Natural killer cell (primary cell): ENCODE measurements at regions not wholly inside any gene's neighbourhood (a gene's known extent, or its start where the extent isn't known, plus 50 kb on each side); places are given as distances from the start of the nearest gene placed in this dataset.

Experiments
- ATAC-seq, 3 donors: fragments of 150-1000 bp in 2 of 3; fragments of 200-7000 bp in 1 of 3; cut with Tn5 transposase; 1 replicate in 1 of 3; 2 replicates in 2 of 3; pipeline ENCODE4 v1.10.0; 2021; ENCODE audit warnings: mild to moderate bottlenecking in 2 of 3, moderate library complexity in 2 of 3
- DNase-seq, 2 donors: peaks; one replicate each; pipeline versions ENCODE4 v3.0.0 to v3.0.0-alpha.2; 2013 to 2021; ENCODE audit warnings: mixed read lengths in 1 of 2
- H3K27ac ChIP-seq: one replicate; pipeline ENCODE4 v1.5.1; 2013; ENCODE audit warnings: mild to moderate bottlenecking, low read length
- H3K27me3 ChIP-seq: one replicate; pipeline ENCODE4 v1.6.1; 2013; ENCODE audit warnings: low read length; ENCODE audit not compliant: control insufficient read depth, insufficient read depth
- H3K36me3 ChIP-seq: one replicate; pipeline ENCODE4 v1.6.1; 2013; ENCODE audit warnings: low read length; ENCODE audit not compliant: control insufficient read depth, insufficient read depth
- H3K4me1 ChIP-seq: one replicate; pipeline ENCODE4 v1.6.1; 2013; ENCODE audit warnings: low read length; ENCODE audit not compliant: control insufficient read depth, insufficient read depth
- H3K4me3 ChIP-seq: one replicate; pipeline ENCODE4 v1.5.1; 2013; ENCODE audit warnings: low read length
- H3K9me3 ChIP-seq: one replicate; pipeline ENCODE4 v1.6.1; 2013; ENCODE audit warnings: low read length; ENCODE audit not compliant: control insufficient read depth, insufficient read depth
- H3K27ac Mint-ChIP-seq, 2 donors: one replicate each; pipeline ENCODE4 v1.8.0; 2022; ENCODE audit warnings: mild to moderate bottlenecking in 2 of 2, mixed read lengths in 2 of 2, moderate library complexity in 1 of 2
- H3K27me3 Mint-ChIP-seq, 2 donors: one replicate each; pipeline ENCODE4 v1.8.0; 2022; ENCODE audit warnings: low read depth in 2 of 2, mixed read lengths in 2 of 2
- H3K36me3 Mint-ChIP-seq: one replicate; pipeline ENCODE4 v1.8.0; 2022; ENCODE audit warnings: mixed read lengths
- H3K4me1 Mint-ChIP-seq, 2 donors: one replicate each; pipeline ENCODE4 v1.8.0; 2022; ENCODE audit warnings: mixed read lengths in 2 of 2
- H3K4me3 Mint-ChIP-seq: one replicate; pipeline ENCODE4 v1.8.0; 2022; ENCODE audit warnings: mild to moderate bottlenecking, moderate library complexity, mixed read lengths
- H3K9me3 Mint-ChIP-seq, 2 donors: one replicate each; pipeline ENCODE4 v1.8.0; 2022; ENCODE audit warnings: mixed read lengths in 2 of 2
- WGBS: methylation state at CpG from one replicate; pipeline ENCODE4 v1.1.7; 2013; ENCODE audit warnings: missing lambda C conversion rate; ENCODE audit not compliant: insufficient coverage; 5-methylcytosine and 5-hydroxymethylcytosine counted together
- intact Hi-C: fragments of 100-400 bp; cut with micrococcal nuclease; formaldehyde crosslinking; loops from one replicate; pipeline ENCODE4 v1.14.2; 2022
- TF ChIP-seq, protein P1 (sequence below): fragments of 200-600 bp; IDR thresholded peaks from one replicate; pipeline ENCODE4 v1.8.0; 2022; ENCODE audit warnings: antibody characterized with exemption

DNA sequence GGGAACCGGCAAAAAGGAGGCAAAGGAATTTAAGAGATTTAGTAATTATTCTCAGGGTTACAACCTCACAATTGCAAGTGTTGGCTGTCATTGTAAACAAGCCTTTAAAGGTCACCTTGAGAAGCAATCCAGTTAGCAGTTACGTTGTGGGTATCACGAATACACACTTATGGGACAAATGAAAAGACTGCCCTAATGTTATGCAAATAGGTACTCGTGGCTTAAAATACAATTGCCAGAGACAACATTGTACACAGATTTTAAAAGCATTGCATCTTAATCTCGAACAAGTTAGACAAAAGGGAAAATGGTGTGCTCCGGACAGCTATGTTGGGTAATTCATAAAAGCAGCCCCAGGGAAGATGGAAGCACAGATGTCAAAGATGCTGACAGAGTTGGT, 120.5 kb upstream of the ZC3H12A start:
- intact Hi-C loops, result no loop called here
- H3K27ac ChIP-seq, result no peak overlapping the region
- DNase-seq (no peak), ATAC-seq (no peak)
- H3K4me3 Mint-ChIP-seq, result no peak overlapping the region
- H3K9me3 ChIP-seq, result no peaks in the 10 kb centered on the region
- H3K27me3 ChIP-seq, result no peaks in the 10 kb centered on the region
- H3K4me1 Mint-ChIP-seq, result no peaks in the 10 kb centered on the region
- 67% methylated on average over 6 of the region's 6 CpGs for WGBS
- no peaks in the 10 kb centered on the region for H3K36me3 Mint-ChIP-seq
- no peaks in the 10 kb centered on the region for H3K4me1 ChIP-seq
- H3K36me3 ChIP-seq, result no peaks in the 10 kb centered on the region
- H3K4me3 ChIP-seq, result no peak overlapping the region
- no peak overlapping the region for H3K27ac Mint-ChIP-seq
- peaks cover 23 to 38% of the 10 kb centered on the region in 2 donors for H3K27me3 Mint-ChIP-seq
- TF ChIP-seq, protein P1, sequence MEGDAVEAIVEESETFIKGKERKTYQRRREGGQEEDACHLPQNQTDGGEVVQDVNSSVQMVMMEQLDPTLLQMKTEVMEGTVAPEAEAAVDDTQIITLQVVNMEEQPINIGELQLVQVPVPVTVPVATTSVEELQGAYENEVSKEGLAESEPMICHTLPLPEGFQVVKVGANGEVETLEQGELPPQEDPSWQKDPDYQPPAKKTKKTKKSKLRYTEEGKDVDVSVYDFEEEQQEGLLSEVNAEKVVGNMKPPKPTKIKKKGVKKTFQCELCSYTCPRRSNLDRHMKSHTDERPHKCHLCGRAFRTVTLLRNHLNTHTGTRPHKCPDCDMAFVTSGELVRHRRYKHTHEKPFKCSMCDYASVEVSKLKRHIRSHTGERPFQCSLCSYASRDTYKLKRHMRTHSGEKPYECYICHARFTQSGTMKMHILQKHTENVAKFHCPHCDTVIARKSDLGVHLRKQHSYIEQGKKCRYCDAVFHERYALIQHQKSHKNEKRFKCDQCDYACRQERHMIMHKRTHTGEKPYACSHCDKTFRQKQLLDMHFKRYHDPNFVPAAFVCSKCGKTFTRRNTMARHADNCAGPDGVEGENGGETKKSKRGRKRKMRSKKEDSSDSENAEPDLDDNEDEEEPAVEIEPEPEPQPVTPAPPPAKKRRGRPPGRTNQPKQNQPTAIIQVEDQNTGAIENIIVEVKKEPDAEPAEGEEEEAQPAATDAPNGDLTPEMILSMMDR, result no peak
- H3K9me3 Mint-ChIP-seq, result no peaks in the 10 kb centered on the region

DNA sequence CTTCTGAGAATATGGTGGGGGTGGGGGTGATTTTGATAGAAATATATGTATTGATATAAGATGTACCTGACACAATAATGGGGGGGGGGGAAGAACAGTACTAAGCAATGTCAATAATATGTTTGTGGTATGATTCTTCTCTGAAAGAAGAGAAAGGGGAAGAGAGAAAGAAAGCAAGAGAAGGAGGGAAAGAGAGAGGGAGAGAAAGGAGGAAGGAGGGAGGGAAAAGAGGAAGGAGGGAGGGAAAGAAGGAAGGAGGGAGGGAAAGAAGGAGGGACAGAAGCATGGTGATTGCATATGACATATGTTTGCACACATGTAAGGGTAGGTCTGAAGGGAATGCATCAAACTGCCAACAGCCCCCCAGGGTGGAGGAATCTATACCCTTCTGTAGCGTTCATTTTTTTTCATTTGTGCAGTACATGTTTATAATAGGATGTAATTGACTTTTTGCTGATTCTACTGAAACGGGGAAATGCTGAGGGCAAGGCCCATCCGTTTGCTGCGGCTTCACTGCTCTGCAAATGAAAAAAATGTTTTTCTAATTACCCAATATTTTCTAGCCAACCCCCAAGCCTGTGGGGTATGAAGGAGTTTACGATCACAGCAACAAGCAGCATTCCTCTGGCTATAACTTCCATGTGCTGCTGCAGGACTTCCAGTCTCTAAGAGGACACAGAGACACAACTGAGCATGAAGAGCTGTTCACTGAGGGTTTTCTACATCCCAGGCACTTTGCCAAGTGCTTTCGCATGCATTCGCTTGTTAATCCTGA, 119.3 kb upstream of the ZC3H12A start:
- Histone ChIP-seq H3K4me1 (no peaks in the 10 kb centered on the region), H3K27ac (no peak overlapping the region), H3K4me3 (no peak overlapping the region), H3K36me3 (no peaks in the 10 kb centered on the region), H3K27me3 (no peaks in the 10 kb centered on the region), H3K9me3 (no peaks in the 10 kb centered on the region)
- TF ChIP-seq, protein P1, result no peak
- intact Hi-C loops, result no loop called here
- WGBS, result 84% methylated on average over 4 of the region's 7 CpGs
- Mint-ChIP-seq H3K4me1 (no peaks in the 10 kb centered on the region), H3K27me3 (peaks cover 20 to 29% of the 10 kb centered on the region in 2 donors), H3K9me3 (no peaks in the 10 kb centered on the region), H3K36me3 (no peaks in the 10 kb centered on the region), H3K4me3 (no peak overlapping the region), H3K27ac (no peak overlapping the region)
- DNase-seq (no peak), ATAC-seq (no peak)

GRCh38 chr1:37358992-37359391, 115.4 kb upstream of the ZC3H12A start:
- Mint-ChIP-seq H3K27me3 (peaks cover 32 to 40% of the 10 kb centered on the region in 2 donors), H3K4me1 (no peaks in the 10 kb centered on the region), H3K4me3 (no peak overlapping the region), H3K9me3 (no peaks in the 10 kb centered on the region), H3K27ac (no peak overlapping the region), H3K36me3 (no peaks in the 10 kb centered on the region)
- 83% methylated on average over 4 of the region's 4 CpGs for WGBS
- no peaks in the 10 kb centered on the region for H3K4me1 ChIP-seq
- ATAC-seq, result no peak
- no peak overlapping the region for H3K4me3 ChIP-seq
- intact Hi-C loops, result no loop called here
- no peaks in the 10 kb centered on the region for H3K36me3 ChIP-seq
- no peaks in the 10 kb centered on the region for H3K9me3 ChIP-seq
- no peak for DNase-seq
- TF ChIP-seq, protein P1, result no peak
- H3K27me3 ChIP-seq, result peaks cover 5% of the 10 kb centered on the region
- H3K27ac ChIP-seq, result no peak overlapping the region

DNA sequence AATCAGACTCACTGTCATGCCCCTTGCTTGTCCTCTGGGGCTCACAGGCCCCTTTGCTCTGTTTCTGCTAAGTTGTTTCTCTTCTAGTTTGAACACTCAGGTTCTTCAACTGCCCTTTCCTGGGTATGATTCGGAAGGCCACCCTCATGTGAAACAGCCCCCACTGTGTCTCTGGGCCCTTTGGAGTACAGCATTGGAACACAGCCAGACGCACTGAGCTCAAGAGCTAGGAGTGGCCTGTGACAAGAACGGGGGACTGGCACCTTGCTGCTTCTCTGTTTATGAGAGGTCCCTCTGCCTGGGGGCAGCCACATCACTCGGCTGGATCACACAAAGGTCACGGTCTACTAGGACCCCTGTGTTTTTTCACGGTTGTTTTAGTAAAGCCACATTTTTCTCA, 114.4 kb upstream of the ZC3H12A start:
- TF ChIP-seq, protein P1, result no peak
- intact Hi-C loops, result no loop called here
- Mint-ChIP-seq H3K4me1 (no peaks in the 10 kb centered on the region), H3K27me3 (peaks cover 34 to 50% of the 10 kb centered on the region in 2 donors), H3K4me3 (no peak overlapping the region), H3K36me3 (no peaks in the 10 kb centered on the region), H3K9me3 (no peaks in the 10 kb centered on the region), H3K27ac (no peak overlapping the region)
- H3K4me3 ChIP-seq, result no peak overlapping the region
- peaks cover 5% of the 10 kb centered on the region for H3K27me3 ChIP-seq
- 71% methylated on average over 6 of the region's 6 CpGs for WGBS
- no peak for DNase-seq
- H3K4me1 ChIP-seq, result no peaks in the 10 kb centered on the region
- H3K36me3 ChIP-seq, result no peaks in the 10 kb centered on the region
- no peaks in the 10 kb centered on the region for H3K9me3 ChIP-seq
- no peak overlapping the region for H3K27ac ChIP-seq
- ATAC-seq, result no peak
